IMR-90 (cell line): ENCODE measurements at regions not wholly inside any gene's neighbourhood (a gene's known extent, or its start where the extent isn't known, plus 50 kb on each side); places are given as distances from the start of the nearest gene placed in this dataset.

ENCODE experiments used
- ATAC-seq: fragments of 200-7000 bp; cut with Tn5 transposase; 2 replicates; pipeline ENCODE4 v1.9.1; 2020; ENCODE audit warnings: low read depth, mild to moderate bottlenecking, moderate library complexity
- BruUV-seq: library from RNA; stranded (reverse); fragments of 400-500 nt; replicated peaks from 2 replicates; lab custom pipeline; 2021; lab: Mats Ljungman, UMichigan
- CTCF ChIA-PET: fragments of 300-600 bp; formaldehyde crosslinking; extraction: SDS; loops from one replicate; lab custom pipeline; 2021; ENCODE audit warnings: antibody characterized with exemption; lab: Yijun Ruan, JAX
- POLR2A ChIA-PET: fragments of 300-600 bp; sonication (Branson Sonifier 250); formaldehyde crosslinking; loops from one replicate; lab custom pipeline; 2022; ENCODE audit warnings: antibody characterized with exemption; ENCODE audit not compliant: unreplicated experiment; lab: Charles Lee
- DNase-seq: peaks from one replicate; pipeline ENCODE4 v3.0.0; 2013
- H2AFZ ChIP-seq: replicated peaks from 2 replicates; pipeline ENCODE3; 2013; ENCODE audit warnings: low read length, mild to moderate bottlenecking; ENCODE audit not compliant: poor library complexity
- H2AK5ac ChIP-seq: 2 replicates; pipeline ENCODE4 v1.6.1; 2013; ENCODE audit warnings: low read depth, low read length, inconsistent platforms
- H2AK9ac ChIP-seq: replicated peaks from 2 replicates; pipeline ENCODE3; 2013; ENCODE audit warnings: mild to moderate bottlenecking, low read depth, low read length, moderate library complexity; ENCODE audit not compliant: poor library complexity
- H2BK120ac ChIP-seq: 2 replicates; pipeline ENCODE4 v1.6.1; 2013; ENCODE audit warnings: low read depth, low read length, inconsistent platforms
- H2BK15ac ChIP-seq: 3 replicates; pipeline ENCODE4 v1.6.1; 2013; ENCODE audit warnings: low read depth, low read length, inconsistent platforms
- H2BK20ac ChIP-seq: 2 replicates; pipeline ENCODE4 v1.6.1; 2013; ENCODE audit warnings: low read depth, mild to moderate bottlenecking, inconsistent platforms, low read length, moderate library complexity
- H2BK5ac ChIP-seq: 2 replicates; pipeline ENCODE4 v1.6.1; 2013; ENCODE audit warnings: mild to moderate bottlenecking, low read depth, low read length, inconsistent platforms; ENCODE audit not compliant: poor library complexity, severe bottlenecking
- H3K14ac ChIP-seq: replicated peaks from 2 replicates; pipeline ENCODE4 v1.6.1; 2013; ENCODE audit warnings: low read depth, low read length, inconsistent platforms
- H3K18ac ChIP-seq: 2 replicates; pipeline ENCODE4 v1.6.1; 2013; ENCODE audit warnings: low read depth, low read length, control low read depth
- H3K23ac ChIP-seq: 2 replicates; pipeline ENCODE4 v1.6.1; 2013; ENCODE audit warnings: low read depth, low read length, inconsistent platforms
- H3K27ac ChIP-seq: 2 replicates; pipeline ENCODE4 v1.5.1; 2013; ENCODE audit warnings: mild to moderate bottlenecking, control low read depth, low read length; ENCODE audit not compliant: insufficient read depth
- H3K27me3 ChIP-seq: 2 replicates; pipeline ENCODE4 v1.6.1; 2013; ENCODE audit warnings: low read length; ENCODE audit not compliant: control insufficient read depth, insufficient read depth
- H3K36me3 ChIP-seq: 2 replicates; pipeline ENCODE4 v1.6.1; 2013; ENCODE audit warnings: low read length, mixed read lengths; ENCODE audit not compliant: control insufficient read depth, insufficient read depth
- H3K4ac ChIP-seq: 2 replicates; pipeline ENCODE4 v1.6.1; 2013; ENCODE audit warnings: low read depth, low read length, inconsistent platforms
- H3K4me1 ChIP-seq: 2 replicates; pipeline ENCODE4 v1.6.1; 2013; ENCODE audit warnings: low read length, mixed read lengths; ENCODE audit not compliant: control insufficient read depth, insufficient read depth
- H3K4me2 ChIP-seq: 2 replicates; pipeline ENCODE4 v1.6.1; 2013; ENCODE audit warnings: low read depth, mild to moderate bottlenecking, control low read depth, low read length, moderate library complexity
- H3K4me3 ChIP-seq: 2 replicates; pipeline ENCODE4 v1.5.1; 2013; ENCODE audit warnings: low read depth, mild to moderate bottlenecking, control low read depth, low read length, moderate library complexity; ENCODE audit not compliant: insufficient read depth
- H3K56ac ChIP-seq: 2 replicates; pipeline ENCODE4 v1.6.1; 2013; ENCODE audit warnings: low read length, inconsistent platforms; ENCODE audit not compliant: insufficient read depth; ENCODE audit errors: extremely low read depth
- H3K79me1 ChIP-seq, 2 experiments: 2 replicates each; pipeline ENCODE4 v1.6.1; 2013; ENCODE audit warnings: low read length in 2 of 2, inconsistent platforms in 1 of 2, low read depth in 1 of 2
- H3K9ac ChIP-seq: 2 replicates; pipeline ENCODE4 v1.6.1; 2013; ENCODE audit warnings: low read depth, low read length, control low read depth
- H3K9me1 ChIP-seq: 2 replicates; pipeline ENCODE4 v1.6.1; 2013; ENCODE audit warnings: low read length, inconsistent platforms; ENCODE audit not compliant: insufficient read depth
- H3K9me3 ChIP-seq: 2 replicates; pipeline ENCODE4 v1.6.1; 2013; ENCODE audit warnings: low read length; ENCODE audit not compliant: control insufficient read depth, insufficient read depth
- H4K20me1 ChIP-seq: 2 replicates; pipeline ENCODE4 v1.6.1; 2013; ENCODE audit warnings: low read length, inconsistent platforms; ENCODE audit not compliant: insufficient read depth
- H4K5ac ChIP-seq: 2 replicates; pipeline ENCODE4 v1.6.1; 2013; ENCODE audit warnings: mild to moderate bottlenecking, low read depth, low read length, control low read depth
- H4K8ac ChIP-seq, 2 experiments: 2 replicates each; pipeline ENCODE4 v1.6.1; 2013; ENCODE audit warnings: low read depth in 2 of 2, low read length in 2 of 2, control low read depth in 1 of 2, inconsistent platforms in 1 of 2
- H4K91ac ChIP-seq: 2 replicates; pipeline ENCODE4 v1.6.1; 2013; ENCODE audit warnings: low read depth, low read length, inconsistent platforms; ENCODE audit not compliant: insufficient read depth
- BHLHE40 ChIP-seq: fragments of 150-350 bp; IDR thresholded peaks from 2 replicates; pipeline ENCODE4 v1.6.1; 2016; ENCODE audit warnings: mild to moderate bottlenecking, low read depth, low read length
- CEBPB ChIP-seq: IDR thresholded peaks from 2 replicates; pipeline ENCODE4 v1.6.1; 2012; ENCODE audit warnings: low read depth, low read length, improper control_type of control experiment
- CHD1 ChIP-seq: IDR thresholded peaks from 2 replicates; pipeline ENCODE4 v1.6.1; 2012; ENCODE audit warnings: low read depth, low read length, improper control_type of control experiment
- CTCF ChIP-seq: conservative IDR thresholded peaks from 2 replicates; pipeline ENCODE4 v1.5.1; 2012; ENCODE audit warnings: mild to moderate bottlenecking, low read depth, low read length, improper control_type of control experiment
- FOS ChIP-seq: fragments of 150-350 bp; IDR thresholded peaks from 2 replicates; pipeline ENCODE4 v1.6.1; 2016; ENCODE audit warnings: low read depth, low read length
- MAFK ChIP-seq: IDR thresholded peaks from 2 replicates; pipeline ENCODE4 v1.6.1; 2012; ENCODE audit warnings: low read depth, low read length, improper control_type of control experiment
- MAZ ChIP-seq: IDR thresholded peaks from 2 replicates; pipeline ENCODE4 v1.6.1; 2012; ENCODE audit warnings: low read depth, mild to moderate bottlenecking, low read length, improper control_type of control experiment, moderate library complexity, borderline replicate concordance
- MXI1 ChIP-seq: IDR thresholded peaks from 2 replicates; pipeline ENCODE4 v1.6.1; 2012; ENCODE audit warnings: low read depth, mild to moderate bottlenecking, low read length, moderate library complexity, borderline replicate concordance
- NFE2L2 ChIP-seq: fragments of 150-350 bp; IDR thresholded peaks from 2 replicates; pipeline ENCODE4 v1.6.1; 2016; ENCODE audit warnings: low read depth, mild to moderate bottlenecking, low read length
- POLR2A ChIP-seq: IDR thresholded peaks from 2 replicates; pipeline ENCODE4 v1.6.1; 2012; ENCODE audit warnings: mild to moderate bottlenecking, low read depth, low read length
- RAD21 ChIP-seq: IDR thresholded peaks from 2 replicates; pipeline ENCODE4 v1.6.1; 2012; ENCODE audit warnings: low read length, improper control_type of control experiment
- RCOR1 ChIP-seq: IDR thresholded peaks from 2 replicates; pipeline ENCODE4 v1.6.1; 2012; ENCODE audit warnings: mild to moderate bottlenecking, low read length, improper control_type of control experiment; ENCODE audit not compliant: insufficient replicate concordance
- RFX5 ChIP-seq: IDR thresholded peaks from 2 replicates; pipeline ENCODE4 v1.8.0; 2012; ENCODE audit warnings: low read depth, mild to moderate bottlenecking, low read length, moderate library complexity
- USF2 ChIP-seq: fragments of 150-350 bp; IDR thresholded peaks from 2 replicates; pipeline ENCODE4 v1.6.1; 2017; ENCODE audit warnings: mild to moderate bottlenecking, antibody characterized with exemption, low read length, low read depth
- WGBS, 2 experiments: methylation state at CpG; one replicate each; pipeline versions ENCODE4 v1.1.5 to v1.1.7; 2013; ENCODE audit warnings: missing lambda C conversion rate in 2 of 2; ENCODE audit not compliant: insufficient read length in 1 of 2; ENCODE audit errors: extremely low coverage in 2 of 2; 5-methylcytosine and 5-hydroxymethylcytosine counted together
- dilution Hi-C: fragments of 300-500 bp; cut with HindIII; formaldehyde crosslinking; loops from one replicate; pipeline ENCODE4 v1.14.3; 2018; ENCODE audit warnings: low sequenced_read_pairs; ENCODE audit not compliant: unreplicated experiment
- in situ Hi-C: fragments of 300-500 bp; cut with MboI; formaldehyde crosslinking; loops from 3 replicates; pipeline ENCODE4 v1.14.3; 2019; ENCODE audit warnings: low sequenced_read_pairs, inconsistent platforms, mixed read lengths
- intact Hi-C: fragments of 100-400 bp; cut with micrococcal nuclease; formaldehyde crosslinking; loops from 2 replicates; pipeline ENCODE4 v1.10.0; 2022

GRCh38 chr2:128468186-128468920, 149.7 kb upstream of the HS6ST1 start:
- Histone ChIP-seq H2BK15ac (no peak overlapping the region), H3K4me1 (no peaks in the 10 kb centered on the region; the same call in 1 of the 2 replicates), H4K91ac (no peak overlapping the region), H3K36me3 (no peaks in the 10 kb centered on the region), H2BK20ac (no peak overlapping the region), H3K27me3 (peaks cover 5% of the 10 kb centered on the region), H4K8ac (no peak overlapping the region), H3K4me2 (no peak overlapping the region), H2AK5ac (no peak overlapping the region), H2BK120ac (no peak overlapping the region), H4K20me1 (no peaks in the 10 kb centered on the region), H3K56ac (no peak overlapping the region), H3K9me3 (peaks cover 36% of the 10 kb centered on the region), H3K79me1 (no peaks in the 10 kb centered on the region), H3K9me1 (no peaks in the 10 kb centered on the region), H3K23ac (no peak overlapping the region), H3K27ac (no peak overlapping the region), H3K4me3 (no peak overlapping the region), H2AK9ac (no peak overlapping the region), H3K18ac (no peak overlapping the region), H3K4ac (no peak overlapping the region), H4K5ac (no peak overlapping the region), H2AFZ (peak overlapping the region; percentile 13), H3K14ac (no peak overlapping the region), H3K9ac (no peak overlapping the region), H2BK5ac (no peak overlapping the region)
- DNase-seq (no peak), ATAC-seq (no peak)
- POLR2A ChIA-PET: no interaction called here
- CTCF ChIA-PET: no interaction called here
- in situ Hi-C loops (no loop called here), dilution Hi-C loops (no loop called here), intact Hi-C loops (no loop called here)
- TF ChIP-seq BHLHE40 (no peak), CEBPB (no peak), NFE2L2 (no peak), MAZ (no peak), FOS (no peak), MAFK (no peak), MXI1 (no peak), RCOR1 (no peak), CTCF (no peak), POLR2A (no peak), RAD21 (no peak), CHD1 (no peak), USF2 (no peak), RFX5 (no peak)
- WGBS, 2 experiments: 40% methylated on average over 1 of the region's 3 CpGs; no CpG with 5 or more reads in 1 of the 2 experiments
- BruUV-seq: no TSS peak
